CD4-positive, alpha-beta T cell treated with Interleukin-15 for 1 hour (primary cell): ENCODE measurements at regions not wholly inside any gene's neighbourhood (a gene's known extent, or its start where the extent isn't known, plus 50 kb on each side); places are given as distances from the start of the nearest gene placed in this dataset.

Experiments used
- DNase-seq: peaks from one replicate; pipeline ENCODE4 v3.0.0-alpha.2; 2020

GRCh38 chr9:85249313-85249621 lies 492.5 kb downstream of the AGTPBP1 start:
- DNase-seq = no peak

GRCh38 chr9:85248514-85249312 lies 493.0 kb downstream of the AGTPBP1 start:
- no peak for DNase-seq

GRCh38 chr9:85246541-85246940 lies 495.2 kb downstream of the AGTPBP1 start:
- no peak for DNase-seq

DNA sequence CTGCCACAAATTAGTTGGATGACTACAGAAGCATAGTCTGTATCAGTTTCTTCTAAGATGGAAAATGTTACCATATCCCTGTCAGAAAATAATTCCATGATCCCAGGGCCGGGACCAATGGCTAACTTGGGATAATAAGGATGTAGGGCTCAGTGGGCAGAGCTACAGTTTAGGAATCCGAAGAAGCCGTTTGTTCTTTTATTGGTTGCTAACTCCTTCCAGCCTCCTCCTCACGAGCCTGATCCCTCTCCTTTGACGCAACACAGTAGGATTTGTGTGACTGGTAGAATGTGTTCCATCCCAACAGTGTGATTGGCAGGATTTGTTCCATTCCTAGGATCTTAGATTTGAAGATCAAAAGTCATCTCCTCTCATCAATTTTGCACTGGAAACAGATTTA lies 496.9 kb downstream of the AGTPBP1 start:
- no peak for DNase-seq

- no peak for DNase-seq
Measured at GRCh38 chr9:85243977-85244376, 497.8 kb downstream of the AGTPBP1 start.

DNA sequence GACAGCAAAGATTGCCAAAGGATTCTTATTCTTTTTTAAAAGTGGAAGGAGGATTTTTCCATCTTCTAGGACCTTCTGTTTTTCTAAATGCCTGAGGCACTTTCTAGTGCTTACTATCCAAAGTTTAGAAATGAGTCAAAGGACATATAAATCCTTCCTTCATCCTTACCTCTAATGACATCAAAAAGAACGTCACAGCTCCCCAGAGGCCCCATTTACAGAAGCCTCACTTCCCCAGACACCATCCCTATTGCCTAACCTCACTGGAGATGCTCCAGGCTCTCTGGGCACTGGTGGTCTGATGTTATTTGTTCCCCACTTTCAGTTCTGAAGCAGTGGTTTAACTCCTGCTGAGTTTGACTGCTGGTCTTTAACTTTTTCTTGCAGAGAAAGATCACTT lies 504.3 kb downstream of the AGTPBP1 start:
- no peak for DNase-seq

DNA sequence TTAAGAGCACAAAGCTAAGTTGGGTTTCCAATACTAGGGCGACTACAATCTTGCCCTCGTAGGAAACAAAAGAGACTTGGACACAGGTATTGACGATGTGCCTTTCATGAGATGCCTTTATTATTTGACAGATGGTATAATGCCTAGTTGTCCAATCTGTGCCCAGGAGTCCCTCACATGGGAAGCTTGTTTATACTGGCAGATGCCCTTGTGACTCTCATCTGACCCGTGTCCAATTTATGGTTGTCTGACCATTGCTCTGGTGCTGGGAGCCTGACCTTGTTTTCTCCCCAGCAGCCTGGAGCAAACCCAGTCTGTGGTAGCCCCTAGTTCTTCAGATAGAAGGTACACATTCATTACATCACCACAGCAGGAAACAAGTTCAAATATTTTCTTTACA lies 511.7 kb downstream of the AGTPBP1 start:
- DNase-seq = no peak

GRCh38 chr9:85228111-85228855 lies 513.5 kb downstream of the AGTPBP1 start:
- no peak for DNase-seq

- DNase-seq = no peak
Measured at GRCh38 chr9:85225180-85225579, 516.6 kb downstream of the AGTPBP1 start.

- no peak for DNase-seq
Measured at GRCh38 chr9:85224729-85225128, 517.0 kb downstream of the AGTPBP1 start.

GRCh38 chr9:85224301-85224700 lies 517.5 kb downstream of the AGTPBP1 start:
- DNase-seq = no peak

GRCh38 chr9:85223506-85224125 lies 518.1 kb downstream of the AGTPBP1 start:
- no peak for DNase-seq

DNA sequence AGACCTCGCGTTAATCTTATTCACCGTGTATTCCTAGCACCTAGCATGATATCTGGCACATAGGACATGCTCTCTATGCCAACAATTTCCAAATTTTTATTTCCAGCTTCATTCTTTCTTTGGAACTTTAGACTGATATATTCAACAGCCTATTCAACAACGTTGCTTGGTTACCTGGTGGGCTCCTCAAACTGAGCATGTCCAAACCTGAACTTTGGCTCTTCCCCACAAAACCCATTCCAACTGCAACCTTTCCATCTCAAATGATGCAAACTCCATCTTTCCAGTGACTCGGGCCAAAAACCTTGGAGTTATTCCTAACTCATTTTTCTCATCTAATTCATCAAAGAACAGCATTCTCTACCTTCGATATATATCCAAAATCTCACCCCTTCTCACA lies 525.2 kb downstream of the AGTPBP1 start:
- no peak for DNase-seq

DNA sequence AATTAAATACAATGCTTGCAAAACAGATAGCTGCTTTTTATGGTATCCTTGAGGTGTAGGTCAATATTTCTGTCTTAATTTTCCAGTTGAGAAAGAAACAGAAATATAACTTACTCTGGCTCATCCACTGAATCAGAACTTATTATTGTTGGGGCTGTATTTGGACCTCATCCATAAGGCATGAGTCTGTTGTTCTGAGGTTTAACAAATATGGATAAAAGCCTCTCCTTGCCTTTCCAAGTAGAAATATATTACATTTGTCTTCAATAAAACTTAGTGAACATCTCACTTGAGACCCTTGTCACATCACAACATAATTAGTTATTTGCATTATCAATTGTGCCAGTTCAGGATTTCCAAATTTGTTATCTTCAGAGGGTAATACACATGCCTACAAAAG lies 525.8 kb downstream of the AGTPBP1 start:
- DNase-seq = no peak

GRCh38 chr9:85215416-85215815 lies 526.3 kb downstream of the AGTPBP1 start:
- DNase-seq = no peak

- DNase-seq = no peak
Measured at GRCh38 chr9:85213650-85214607, 527.8 kb downstream of the AGTPBP1 start.

DNA sequence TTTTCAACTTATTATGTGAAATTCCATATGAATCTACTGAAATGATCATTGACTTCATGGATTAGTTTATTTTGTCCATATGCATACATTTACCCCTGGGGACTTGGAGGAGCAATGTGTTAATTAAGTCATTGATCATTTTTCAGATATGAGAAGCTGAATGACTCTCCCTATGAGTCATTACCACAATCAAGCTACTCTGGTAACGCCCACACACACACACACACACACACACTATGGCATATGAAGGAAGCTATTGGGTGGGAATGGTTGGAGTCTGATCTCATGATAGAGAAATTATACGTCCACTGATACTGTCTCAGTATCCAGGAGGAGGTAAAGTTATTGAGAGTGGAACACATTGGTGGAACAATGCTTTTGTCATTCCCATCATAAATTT lies 528.9 kb downstream of the AGTPBP1 start:
- no peak for DNase-seq

GRCh38 chr9:85212209-85212608 lies 529.5 kb downstream of the AGTPBP1 start:
- no peak for DNase-seq

DNA sequence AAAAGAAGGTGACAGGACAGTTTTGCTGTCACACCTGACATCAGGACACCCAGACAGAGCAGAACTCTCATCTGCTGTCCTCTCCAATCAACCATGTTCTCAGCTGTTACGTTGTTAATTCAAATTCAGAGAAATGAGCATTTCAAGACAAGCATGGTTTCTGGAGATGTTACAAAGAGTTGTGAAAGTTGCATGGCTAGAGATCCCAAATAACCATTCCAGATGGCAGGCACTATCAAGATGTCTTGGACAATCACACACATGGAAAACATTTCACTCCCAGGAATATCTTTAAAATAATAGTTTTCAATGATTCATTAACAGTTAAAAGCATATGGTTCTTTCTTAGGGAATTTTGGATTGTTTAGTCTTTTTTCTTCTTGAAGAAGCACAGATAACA lies 533.1 kb downstream of the AGTPBP1 start:
- no peak for DNase-seq

DNA sequence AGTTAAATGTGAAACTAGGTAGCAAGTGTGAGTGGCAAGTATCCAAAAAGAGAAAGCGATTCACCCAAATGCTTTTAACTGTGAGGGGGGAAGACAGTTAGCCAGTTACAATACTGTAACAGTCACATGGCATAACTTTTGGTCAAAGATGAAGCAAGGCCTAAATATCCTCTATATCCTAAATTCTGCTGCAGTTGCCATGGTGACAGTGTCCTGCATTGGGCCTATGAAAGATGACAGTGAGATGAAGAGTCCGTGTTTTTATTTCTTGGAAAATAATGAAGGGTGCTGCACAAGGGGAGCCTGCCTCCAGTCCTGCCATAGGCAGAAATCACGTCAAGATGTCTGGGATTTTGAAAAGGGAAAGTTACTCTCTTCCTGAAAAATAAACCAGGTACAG lies 534.6 kb downstream of the NTRK2 start:
- DNase-seq = no peak

- DNase-seq = no peak
Measured at GRCh38 chr9:85202596-85202995, 533.1 kb downstream of the NTRK2 start.

- no peak for DNase-seq
Measured at GRCh38 chr9:85200726-85201404, 531.3 kb downstream of the NTRK2 start.
